Stomach (tissue), 8 donors: ENCODE measurements at regions not wholly inside any gene's neighbourhood (a gene's known extent, or its start where the extent isn't known, plus 50 kb on each side); places are given as distances from the start of the nearest gene placed in this dataset.

Experiments
- DNase-seq, 2 donors: peaks; one replicate each; pipeline versions ENCODE4 v3.0.0 to v3.0.0-alpha.2; 2013 to 2019
- H3K27ac ChIP-seq, 5 donors: fragments of 200-600 bp in 4 of 5; sonication (generic) in 4 of 5; one replicate each; pipeline ENCODE4 v1.5.1; 2013 to 2019; ENCODE audit warnings: mild to moderate bottlenecking in 1 of 5, moderate library complexity in 1 of 5
- H3K27me3 ChIP-seq, 3 donors: fragments of 200-600 bp; sonication (generic); one replicate each; pipeline ENCODE4 v1.5.1; 2017 to 2019; ENCODE audit warnings: mixed run types in 1 of 3
- H3K36me3 ChIP-seq, 4 donors: fragments of 200-600 bp; sonication (generic); 1 replicate in 3 of 4; 2 replicates in 1 of 4; pipeline ENCODE4 v1.5.1; 2016 to 2019
- H3K4me1 ChIP-seq, 4 donors: fragments of 200-600 bp; sonication (generic); one replicate each; pipeline ENCODE4 v1.5.1; 2016 to 2019
- H3K4me3 ChIP-seq, 4 donors: fragments of 200-600 bp; sonication (generic) in 3 of 4; one replicate each; pipeline ENCODE4 v1.5.1; 2016 to 2019; ENCODE audit warnings: mild to moderate bottlenecking in 1 of 4
- H3K9me3 ChIP-seq, 4 donors: fragments of 200-600 bp; sonication (generic); one replicate each; pipeline ENCODE4 v1.5.1; 2016 to 2019
- CTCF ChIP-seq, 7 experiments: fragments of 450-650 bp in 4 of 7; fragments of 200-600 bp in 3 of 7; sonication (generic) in 3 of 7; IDR thresholded peaks; one replicate each; pipeline ENCODE4 v1.5.1; 2016 to 2019; ENCODE audit warnings: antibody characterized with exemption in 7 of 7, control low read depth in 2 of 7, mild to moderate bottlenecking in 1 of 7
- EP300 ChIP-seq: sonication (generic); formaldehyde crosslinking; IDR thresholded peaks from one replicate; pipeline ENCODE4 v1.6.1; 2017; ENCODE audit warnings: antibody characterized with exemption
- POLR2A ChIP-seq, 4 donors: fragments of 450-650 bp; IDR thresholded peaks; one replicate each; pipeline ENCODE4 v1.6.1; 2016; ENCODE audit warnings: antibody characterized with exemption in 4 of 4, control low read depth in 2 of 4, mild to moderate bottlenecking in 1 of 4, moderate library complexity in 1 of 4
- POLR2AphosphoS5 ChIP-seq, 3 donors: sonication (generic); formaldehyde crosslinking; IDR thresholded peaks; one replicate each; pipeline ENCODE4 v1.6.1; 2016; ENCODE audit warnings: antibody characterized with exemption in 3 of 3
- WGBS, 5 donors: extraction: QIAGEN DNeasy Blood & Tissue Kit in 3 of 5; methylation state at CpG; one replicate each; pipeline versions ENCODE4 v1.1.5 to v1.1.7; 2013 to 2018; 5-methylcytosine and 5-hydroxymethylcytosine counted together
- intact Hi-C: fragments of 100-400 bp; cut with DNase I; formaldehyde crosslinking; loops from one replicate; pipeline ENCODE4 v1.15.1; 2023; ENCODE audit warnings: low total_unique reads
- donor health status: healthy with polysubstance abuse.
- donor health status: Bipolar disorder and iron deficiency.
- donor health status: healthy.

- no peak for TF ChIP-seq POLR2A (IDR thresholded peaks at IDR 0.05)
- no peak for TF ChIP-seq EP300
- TF ChIP-seq CTCF (IDR thresholded peaks at IDR 0.05): no peak
- no peak for TF ChIP-seq POLR2AphosphoS5 (IDR thresholded peaks at IDR 0.05)
- Histone ChIP-seq H3K27me3 (no peaks in the 10 kb centered on the region), H3K27ac (no peak overlapping the region), H3K4me3 (no peak overlapping the region), H3K36me3 (no peaks in the 10 kb centered on the region), H3K4me1 (no peaks in the 10 kb centered on the region), H3K9me3 (no peaks in the 10 kb centered on the region)
- 62 to 75% (median 65%) methylated on average over 3 of the region's 3 CpGs for WGBS, 5 donors
- DNase-seq: no peak
- intact Hi-C loops: no loop called here
Observed at GRCh38 chr16:72482695-72483094, 310.7 kb upstream of the PMFBP1 start.

- Histone ChIP-seq H3K27ac (no peak overlapping the region), H3K36me3 (no peaks in the 10 kb centered on the region), H3K4me1 (no peaks in the 10 kb centered on the region), H3K4me3 (no peak overlapping the region), H3K9me3 (no peaks in the 10 kb centered on the region), H3K27me3 (no peaks in the 10 kb centered on the region)
- no peak for DNase-seq
- intact Hi-C loops: no loop called here
- TF ChIP-seq POLR2A (IDR thresholded peaks at IDR 0.05) (no peak), CTCF (IDR thresholded peaks at IDR 0.05) (no peak), EP300 (no peak), POLR2AphosphoS5 (IDR thresholded peaks at IDR 0.05) (no peak)
Observed at GRCh38 chr16:72481419-72481818, 309.5 kb upstream of the PMFBP1 start.

- no peak overlapping the region for H3K27ac ChIP-seq
- DNase-seq: no peak
- no peaks in the 10 kb centered on the region for H3K9me3 ChIP-seq
- no peak for TF ChIP-seq POLR2AphosphoS5 (IDR thresholded peaks at IDR 0.05)
- TF ChIP-seq POLR2A (IDR thresholded peaks at IDR 0.05): no peak
- no peak for TF ChIP-seq EP300
- no peak for TF ChIP-seq CTCF (IDR thresholded peaks at IDR 0.05)
- 73 to 86% (median 82%) methylated on average over 2 of the region's 2 CpGs for WGBS, 5 donors
- H3K27me3 ChIP-seq: no peaks in the 10 kb centered on the region
- H3K36me3 ChIP-seq: no peaks in the 10 kb centered on the region
- H3K4me1 ChIP-seq: no peaks in the 10 kb centered on the region
- intact Hi-C loops: no loop called here
- no peak overlapping the region for H3K4me3 ChIP-seq
Observed at GRCh38 chr16:72480911-72481310, 309.0 kb upstream of the PMFBP1 start.

- Histone ChIP-seq H3K4me1 (no peaks in the 10 kb centered on the region), H3K27me3 (no peaks in the 10 kb centered on the region), H3K9me3 (no peaks in the 10 kb centered on the region), H3K36me3 (no peaks in the 10 kb centered on the region), H3K4me3 (no peak overlapping the region), H3K27ac (no peak overlapping the region)
- no peak for DNase-seq
- TF ChIP-seq POLR2AphosphoS5 (IDR thresholded peaks at IDR 0.05) (no peak), POLR2A (IDR thresholded peaks at IDR 0.05) (no peak), CTCF (IDR thresholded peaks at IDR 0.05) (no peak), EP300 (no peak)
- WGBS, 5 donors: 69 to 82% (median 75%) methylated on average over 3 of the region's 3 CpGs
- intact Hi-C loops: no loop called here
Observed at GRCh38 chr16:72475688-72476087, 303.7 kb upstream of the PMFBP1 start.
